Ascending aorta (tissue), 2 donors: ENCODE measurements at regions not wholly inside any gene's neighbourhood (a gene's known extent, or its start where the extent isn't known, plus 50 kb on each side); places are given as distances from the start of the nearest gene placed in this dataset.

Experiments used
- DNase-seq, 2 donors: peaks; one replicate each; pipeline ENCODE4 v3.0.0-alpha.2; 2019; ENCODE audit warnings: low spot score in 2 of 2
- H3K27ac ChIP-seq, 2 donors: fragments of 200-600 bp; sonication (generic); one replicate each; pipeline ENCODE4 v1.5.1; 2016 to 2017; ENCODE audit warnings: mild to moderate bottlenecking in 1 of 2
- H3K27me3 ChIP-seq: fragments of 200-600 bp; sonication (generic); one replicate; pipeline ENCODE4 v1.5.1; 2017
- H3K36me3 ChIP-seq, 2 donors: fragments of 200-600 bp; sonication (generic); one replicate each; pipeline ENCODE4 v1.5.1; 2016
- H3K4me1 ChIP-seq, 2 donors: fragments of 200-600 bp; sonication (generic); one replicate each; pipeline ENCODE4 v1.5.1; 2016 to 2017; ENCODE audit warnings: mild to moderate bottlenecking in 1 of 2
- H3K4me3 ChIP-seq, 2 donors: fragments of 200-600 bp; sonication (generic); one replicate each; pipeline ENCODE4 v1.5.1; 2016 to 2017; ENCODE audit warnings: mild to moderate bottlenecking in 1 of 2
- H3K9me3 ChIP-seq, 2 donors: fragments of 200-600 bp; sonication (generic); one replicate each; pipeline ENCODE4 v1.5.1; 2016
- intact Hi-C: fragments of 100-400 bp; cut with DNase I; formaldehyde crosslinking; loops from one replicate; pipeline ENCODE4 v1.15.1; 2023
- TF ChIP-seq, protein P1 (sequence below), 3 experiments: fragments of 200-600 bp in 2 of 3; fragments of 450-650 bp in 1 of 3; sonication (generic) in 2 of 3; IDR thresholded peaks; one replicate each; pipeline ENCODE4 v1.5.1; 2016 to 2019; ENCODE audit warnings: antibody characterized with exemption in 3 of 3, mild to moderate bottlenecking in 1 of 3, moderate library complexity in 1 of 3

DNA sequence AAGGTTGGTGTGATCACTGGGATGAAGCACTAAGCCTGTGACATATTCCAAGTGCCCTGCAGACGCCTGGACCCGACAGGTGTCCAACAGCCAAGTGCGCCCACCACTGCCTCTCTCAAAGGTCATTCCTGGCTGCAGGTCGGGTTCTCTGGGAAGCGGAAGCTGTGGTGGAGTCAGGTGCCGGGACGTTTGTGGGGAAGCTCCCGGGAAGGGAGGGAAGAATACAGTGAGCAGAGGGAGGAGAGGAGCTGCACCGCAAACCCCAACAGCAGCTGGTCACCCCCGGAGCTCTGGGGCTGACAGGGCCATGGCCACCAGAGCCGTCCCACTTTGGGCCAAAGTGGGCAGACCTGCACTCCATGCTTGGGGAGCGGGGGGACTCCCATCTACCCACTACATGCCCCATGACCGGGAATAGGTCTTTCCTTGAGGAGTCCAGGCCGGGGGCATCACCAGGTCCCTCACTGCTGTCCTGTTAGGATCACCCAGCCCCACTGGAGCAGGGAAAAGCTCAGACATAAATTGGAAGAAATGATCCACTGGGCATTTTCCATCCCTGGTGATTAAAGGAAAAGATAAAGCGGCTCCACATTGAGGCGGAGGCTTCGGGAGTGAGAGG lies 84.5 kb upstream of the PPP2R2D start:
- intact Hi-C loops: no loop called here
- H3K4me3 ChIP-seq: no peak overlapping the region
- no peaks in the 10 kb centered on the region for H3K4me1 ChIP-seq
- DNase-seq: peak in 1 of 2 donors; percentile 47
- H3K36me3 ChIP-seq: no peaks in the 10 kb centered on the region
- H3K9me3 ChIP-seq: no peaks in the 10 kb centered on the region
- no peaks in the 10 kb centered on the region for H3K27me3 ChIP-seq
- TF ChIP-seq, protein P1, sequence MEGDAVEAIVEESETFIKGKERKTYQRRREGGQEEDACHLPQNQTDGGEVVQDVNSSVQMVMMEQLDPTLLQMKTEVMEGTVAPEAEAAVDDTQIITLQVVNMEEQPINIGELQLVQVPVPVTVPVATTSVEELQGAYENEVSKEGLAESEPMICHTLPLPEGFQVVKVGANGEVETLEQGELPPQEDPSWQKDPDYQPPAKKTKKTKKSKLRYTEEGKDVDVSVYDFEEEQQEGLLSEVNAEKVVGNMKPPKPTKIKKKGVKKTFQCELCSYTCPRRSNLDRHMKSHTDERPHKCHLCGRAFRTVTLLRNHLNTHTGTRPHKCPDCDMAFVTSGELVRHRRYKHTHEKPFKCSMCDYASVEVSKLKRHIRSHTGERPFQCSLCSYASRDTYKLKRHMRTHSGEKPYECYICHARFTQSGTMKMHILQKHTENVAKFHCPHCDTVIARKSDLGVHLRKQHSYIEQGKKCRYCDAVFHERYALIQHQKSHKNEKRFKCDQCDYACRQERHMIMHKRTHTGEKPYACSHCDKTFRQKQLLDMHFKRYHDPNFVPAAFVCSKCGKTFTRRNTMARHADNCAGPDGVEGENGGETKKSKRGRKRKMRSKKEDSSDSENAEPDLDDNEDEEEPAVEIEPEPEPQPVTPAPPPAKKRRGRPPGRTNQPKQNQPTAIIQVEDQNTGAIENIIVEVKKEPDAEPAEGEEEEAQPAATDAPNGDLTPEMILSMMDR (IDR thresholded peaks at IDR 0.05): no peak
- no peak overlapping the region for H3K27ac ChIP-seq

DNA sequence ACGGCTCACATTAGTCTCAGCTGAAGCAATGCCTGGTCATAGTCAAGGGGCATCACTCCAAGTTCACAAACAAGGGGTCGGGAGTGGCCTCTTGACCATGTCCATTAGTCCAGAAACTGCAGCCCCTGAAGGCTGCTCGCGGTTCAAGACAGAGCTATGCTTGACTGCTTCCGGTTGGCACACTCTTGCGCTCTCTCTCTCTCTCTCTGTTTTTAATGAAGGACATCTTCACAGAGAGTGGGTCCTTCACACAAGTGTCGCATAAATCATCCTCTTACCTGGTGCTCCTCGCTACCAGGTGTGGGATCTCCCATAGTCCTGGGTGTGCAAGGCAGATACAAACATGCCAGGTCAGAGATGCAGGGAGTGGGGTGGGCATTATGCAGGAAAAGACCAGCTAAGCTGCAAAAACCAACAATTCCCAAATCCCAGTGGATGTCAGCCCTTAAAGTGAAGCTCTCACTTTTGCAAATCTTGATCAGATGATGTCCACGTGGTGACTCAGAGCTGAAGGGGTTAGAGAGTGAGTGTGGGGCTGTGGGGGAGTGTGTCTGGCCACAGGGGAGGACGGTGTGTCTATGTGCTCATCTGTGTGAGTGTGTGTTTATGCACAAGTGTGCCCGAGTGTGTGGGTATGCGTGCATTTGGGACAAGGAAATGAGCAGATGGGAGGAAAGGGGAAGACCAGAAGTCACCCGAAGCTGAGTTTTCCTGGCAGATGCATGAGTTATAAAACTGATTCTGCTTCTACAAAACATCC lies 83.7 kb upstream of the PPP2R2D start:
- no peak overlapping the region for H3K27ac ChIP-seq
- TF ChIP-seq, protein P1 (IDR thresholded peaks at IDR 0.05): no peak
- no peaks in the 10 kb centered on the region for H3K36me3 ChIP-seq
- H3K27me3 ChIP-seq: no peaks in the 10 kb centered on the region
- intact Hi-C loops: no loop called here
- no peak overlapping the region for H3K4me3 ChIP-seq
- no peak for DNase-seq
- no peaks in the 10 kb centered on the region for H3K9me3 ChIP-seq
- no peaks in the 10 kb centered on the region for H3K4me1 ChIP-seq

DNA sequence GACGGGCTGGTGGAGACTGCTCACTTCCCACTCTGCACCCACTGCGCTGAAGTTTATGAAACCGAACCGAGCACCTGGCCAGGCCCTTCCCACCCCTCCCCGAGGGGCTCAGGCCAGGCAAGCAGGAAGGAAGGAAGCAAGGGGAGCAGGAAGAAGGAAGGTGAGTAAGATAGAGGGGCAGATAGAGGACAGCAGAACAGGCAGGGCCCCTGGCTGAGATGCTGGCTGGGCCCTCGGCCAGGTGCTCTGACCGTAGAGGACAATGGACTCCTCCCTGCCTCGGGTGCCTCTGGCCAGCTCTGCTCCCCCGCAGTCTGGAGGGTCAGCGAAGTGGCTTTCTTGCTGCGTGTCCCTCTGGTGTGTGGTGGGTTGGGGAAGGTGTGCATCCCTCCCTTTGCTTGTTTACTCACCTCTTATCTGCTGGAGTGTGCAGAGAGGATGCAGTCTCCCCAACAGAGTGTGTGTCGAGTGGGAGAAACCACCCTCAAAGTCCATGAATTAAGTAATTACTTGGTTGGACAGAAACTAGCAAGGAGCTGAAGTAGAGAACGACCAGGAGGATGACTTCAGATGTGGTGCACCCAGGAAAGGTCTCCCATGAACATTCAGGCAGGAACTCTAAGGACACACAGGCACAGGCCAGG lies 82.8 kb upstream of the PPP2R2D start:
- Histone ChIP-seq H3K36me3 (no peaks in the 10 kb centered on the region), H3K27ac (no peak overlapping the region), H3K9me3 (no peaks in the 10 kb centered on the region), H3K4me1 (no peaks in the 10 kb centered on the region), H3K4me3 (no peak overlapping the region), H3K27me3 (no peaks in the 10 kb centered on the region)
- DNase-seq: peak in 1 of 2 donors; percentile 39
- intact Hi-C loops: no loop called here
- TF ChIP-seq, protein P1 (IDR thresholded peaks at IDR 0.05): no peak

DNA sequence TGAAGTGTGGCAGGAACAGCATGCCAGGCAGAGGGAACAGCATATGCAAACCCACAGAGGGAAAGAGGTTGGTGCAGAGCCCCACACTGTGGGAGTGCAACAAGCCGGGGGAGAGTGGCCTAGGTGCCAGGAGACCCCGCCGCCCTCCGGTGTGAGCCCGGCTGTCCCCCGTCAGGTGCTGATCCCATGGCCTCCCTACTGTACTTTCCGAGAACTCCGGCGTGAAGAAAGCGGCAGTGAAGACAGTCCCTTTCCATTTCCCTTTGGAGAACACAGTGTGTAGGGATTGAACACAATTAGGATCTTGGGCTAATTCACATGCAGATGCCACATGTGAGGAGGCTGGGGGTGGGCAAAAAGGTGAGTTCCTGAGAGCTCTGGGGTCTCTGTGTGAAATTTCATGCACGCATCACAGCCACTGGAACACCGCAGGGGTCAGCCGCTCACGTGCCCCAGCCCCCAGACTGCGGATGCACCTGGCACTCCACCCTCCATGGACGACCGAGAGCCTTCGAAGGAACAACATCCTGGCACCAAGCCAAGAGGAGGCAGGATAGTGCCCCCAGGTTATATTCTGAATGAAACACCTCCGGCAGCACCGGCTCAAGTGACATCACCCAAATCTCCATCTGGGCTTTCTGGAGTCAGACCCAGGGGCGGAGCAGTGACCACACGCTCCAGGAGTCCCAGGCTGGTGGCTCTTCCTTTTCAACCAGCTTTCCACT lies 82.1 kb upstream of the PPP2R2D start:
- H3K4me1 ChIP-seq: no peaks in the 10 kb centered on the region
- intact Hi-C loops: no loop called here
- peak in 1 of 2 donors; percentile 21 for DNase-seq
- TF ChIP-seq, protein P1 (IDR thresholded peaks at IDR 0.05): no peak
- no peak overlapping the region for H3K4me3 ChIP-seq
- no peaks in the 10 kb centered on the region for H3K9me3 ChIP-seq
- no peaks in the 10 kb centered on the region for H3K36me3 ChIP-seq
- no peaks in the 10 kb centered on the region for H3K27me3 ChIP-seq
- no peak overlapping the region for H3K27ac ChIP-seq

DNA sequence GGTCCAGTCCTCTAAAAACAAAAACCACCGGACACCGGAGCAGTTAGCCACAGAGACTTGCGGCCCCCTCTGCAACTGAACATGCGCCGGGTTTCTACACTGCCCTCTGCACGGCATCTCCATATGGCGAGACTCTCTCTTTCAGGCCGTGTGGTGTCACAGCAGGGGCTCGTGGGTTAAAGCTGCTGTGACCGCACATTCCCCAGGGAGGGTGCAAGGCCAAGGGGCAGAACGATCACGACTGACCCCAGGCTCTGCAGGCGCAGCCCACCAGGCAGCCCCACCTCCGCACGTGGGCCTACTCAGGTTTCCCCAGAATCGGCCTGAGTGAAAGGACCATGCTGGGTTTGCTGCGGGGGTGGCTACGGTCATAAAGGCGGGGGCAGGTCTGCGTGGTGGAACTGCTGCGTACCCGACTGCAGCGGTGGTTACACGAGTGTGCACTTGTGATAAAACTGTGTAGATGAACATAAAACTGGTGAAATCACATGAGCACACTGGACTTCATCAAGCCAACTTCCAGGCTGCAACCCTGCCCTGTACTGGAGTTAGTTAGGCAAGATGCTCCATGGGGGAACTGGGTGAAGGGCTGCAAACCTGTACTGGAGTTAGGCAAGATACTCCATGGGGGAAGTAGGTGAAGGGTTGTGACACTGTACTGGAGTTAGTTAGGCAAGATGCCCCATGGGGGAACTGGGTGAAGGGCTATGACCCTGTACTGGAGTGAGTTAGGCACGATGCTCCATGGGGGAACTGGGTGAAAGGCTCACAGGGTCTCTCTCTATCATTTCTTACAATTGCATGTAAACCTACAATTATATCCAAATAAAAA lies 81.4 kb upstream of the PPP2R2D start:
- H3K9me3 ChIP-seq: no peaks in the 10 kb centered on the region
- TF ChIP-seq, protein P1 (IDR thresholded peaks at IDR 0.05): no peak
- H3K4me3 ChIP-seq: no peak overlapping the region
- no peaks in the 10 kb centered on the region for H3K36me3 ChIP-seq
- H3K27me3 ChIP-seq: no peaks in the 10 kb centered on the region
- intact Hi-C loops: no loop called here
- no peak overlapping the region for H3K27ac ChIP-seq
- no peak for DNase-seq
- H3K4me1 ChIP-seq: no peaks in the 10 kb centered on the region
